PC-3 (cell line): ENCODE measurements at regions not wholly inside any gene's neighbourhood (a gene's known extent, or its start where the extent isn't known, plus 50 kb on each side); places are given as distances from the start of the nearest gene placed in this dataset.

Experiments used
- ATAC-seq: fragments of 200-7000 bp; cut with Tn5 transposase; 2 replicates; pipeline ENCODE4 v1.9.1; 2020; ENCODE audit warnings: mild to moderate bottlenecking, moderate library complexity
- BruUV-seq: library from RNA; stranded (reverse); fragments of 400-500 nt; replicated peaks from 2 replicates; lab custom pipeline; 2021; lab: Mats Ljungman, UMichigan
- CTCF ChIA-PET: fragments of 300-600 bp; sonication (Branson Sonifier 250); formaldehyde crosslinking; loops from one replicate; lab custom pipeline; 2022; ENCODE audit warnings: antibody characterized with exemption; lab: Charles Lee
- POLR2A ChIA-PET: fragments of 300-600 bp; sonication (Branson Sonifier 250); formaldehyde crosslinking; loops from one replicate; lab custom pipeline; 2022; ENCODE audit warnings: antibody characterized with exemption; ENCODE audit not compliant: unreplicated experiment; lab: Charles Lee
- DNase-seq: peaks from one replicate; pipeline ENCODE4 v3.0.0-alpha.2; 2015
- H2AFZ ChIP-seq: fragments of 300-600 bp; sonication (generic); 2 replicates; pipeline ENCODE4 v1.6.0; 2016; ENCODE audit warnings: antibody characterized with exemption, low read length
- H3F3A ChIP-seq: fragments of 300-600 bp; sonication (generic); one replicate; pipeline ENCODE4 v1.6.0; 2017; ENCODE audit warnings: antibody characterized with exemption, low read length, control low read depth, mild to moderate bottlenecking; ENCODE audit not compliant: unreplicated experiment
- H3K27ac ChIP-seq: fragments of 300-600 bp; sonication (generic); 2 replicates; pipeline ENCODE4 v1.5.1; 2016; ENCODE audit warnings: mild to moderate bottlenecking, low read length
- H3K27me3 ChIP-seq: fragments of 300-600 bp; sonication (generic); 2 replicates; pipeline ENCODE4 v1.6.1; 2016; ENCODE audit warnings: low read length, mixed read lengths
- H3K36me3 ChIP-seq: fragments of 300-600 bp; sonication (generic); 2 replicates; pipeline ENCODE4 v1.6.1; 2016; ENCODE audit warnings: low read depth, mixed run types, low read length, mixed read lengths
- H3K4me1 ChIP-seq: fragments of 300-600 bp; sonication (generic); 2 replicates; pipeline ENCODE4 v1.5.1; 2016; ENCODE audit warnings: low read length; ENCODE audit not compliant: insufficient read depth
- H3K4me2 ChIP-seq: fragments of 300-600 bp; sonication (generic); 2 replicates; pipeline ENCODE4 v1.6.0; 2016; ENCODE audit warnings: low read length
- H3K4me3 ChIP-seq: fragments of 300-600 bp; sonication (generic); 2 replicates; pipeline ENCODE4 v1.5.1; 2016; ENCODE audit warnings: mild to moderate bottlenecking, low read length, mixed read lengths
- H3K79me2 ChIP-seq: fragments of 300-600 bp; sonication (generic); 2 replicates; pipeline ENCODE4 v1.6.1; 2017; ENCODE audit warnings: low read length, mixed read lengths
- H3K9ac ChIP-seq: fragments of 300-600 bp; sonication (generic); 2 replicates; pipeline ENCODE4 v1.6.0; 2016; ENCODE audit warnings: mild to moderate bottlenecking, low read length
- H3K9me2 ChIP-seq: fragments of 300-600 bp; sonication (generic); replicated peaks from 2 replicates; pipeline ENCODE4 v1.6.1; 2016; ENCODE audit warnings: mixed run types, low read length, mixed read lengths
- H3K9me3 ChIP-seq: fragments of 300-600 bp; sonication (generic); 2 replicates; pipeline ENCODE4 v1.6.1; 2016; ENCODE audit warnings: low read length, mixed read lengths
- H4K20me1 ChIP-seq: fragments of 300-600 bp; sonication (generic); 2 replicates; pipeline ENCODE4 v1.6.1; 2016; ENCODE audit warnings: low read length, mixed read lengths
- EZH2 ChIP-seq: fragments of 300-600 bp; sonication (generic); IDR thresholded peaks from one replicate; pipeline ENCODE4 v1.6.1; 2017; ENCODE audit warnings: antibody characterized with exemption, mild to moderate bottlenecking, low read length; ENCODE audit not compliant: unreplicated experiment
- EZH2phosphoT487 ChIP-seq: fragments of 300-600 bp; sonication (generic); IDR thresholded peaks from 2 replicates; pipeline ENCODE4 v1.6.1; 2018; ENCODE audit warnings: mild to moderate bottlenecking, antibody characterized with exemption, low read length, borderline replicate concordance
- intact Hi-C: fragments of 100-400 bp; cut with micrococcal nuclease; formaldehyde crosslinking; loops from 2 replicates; pipeline ENCODE4 v1.9.0; 2023
- TF ChIP-seq, protein P1 (sequence below): fragments of 300-600 bp; sonication (generic); conservative IDR thresholded peaks from 2 replicates; pipeline ENCODE4 v1.5.1; 2017; ENCODE audit warnings: antibody characterized with exemption, low read depth, mild to moderate bottlenecking, low read length

DNA sequence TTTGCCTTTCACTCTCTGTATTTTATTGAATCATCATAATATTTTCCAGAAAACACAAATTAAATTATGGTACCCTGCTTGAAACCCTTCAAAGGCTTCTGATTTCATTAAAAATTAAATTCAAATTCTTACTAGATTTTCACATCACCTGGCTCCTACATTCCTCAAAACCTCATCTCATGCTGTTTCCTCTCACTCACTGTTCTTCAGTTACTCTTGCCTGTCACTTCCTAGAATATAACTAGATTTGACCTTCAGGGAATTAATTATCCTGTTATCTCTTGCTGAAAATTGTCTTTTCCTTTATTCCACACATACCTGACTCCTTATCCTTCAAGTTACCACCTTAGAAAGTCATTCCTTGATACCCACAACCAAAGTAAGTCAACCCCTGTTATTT, 2294.7 kb downstream of the PCDH9 start:
- H3K9me3 ChIP-seq = no peaks in the 10 kb centered on the region
- TF ChIP-seq EZH2 (no peak), EZH2phosphoT487 (no peak)
- TF ChIP-seq, protein P1, sequence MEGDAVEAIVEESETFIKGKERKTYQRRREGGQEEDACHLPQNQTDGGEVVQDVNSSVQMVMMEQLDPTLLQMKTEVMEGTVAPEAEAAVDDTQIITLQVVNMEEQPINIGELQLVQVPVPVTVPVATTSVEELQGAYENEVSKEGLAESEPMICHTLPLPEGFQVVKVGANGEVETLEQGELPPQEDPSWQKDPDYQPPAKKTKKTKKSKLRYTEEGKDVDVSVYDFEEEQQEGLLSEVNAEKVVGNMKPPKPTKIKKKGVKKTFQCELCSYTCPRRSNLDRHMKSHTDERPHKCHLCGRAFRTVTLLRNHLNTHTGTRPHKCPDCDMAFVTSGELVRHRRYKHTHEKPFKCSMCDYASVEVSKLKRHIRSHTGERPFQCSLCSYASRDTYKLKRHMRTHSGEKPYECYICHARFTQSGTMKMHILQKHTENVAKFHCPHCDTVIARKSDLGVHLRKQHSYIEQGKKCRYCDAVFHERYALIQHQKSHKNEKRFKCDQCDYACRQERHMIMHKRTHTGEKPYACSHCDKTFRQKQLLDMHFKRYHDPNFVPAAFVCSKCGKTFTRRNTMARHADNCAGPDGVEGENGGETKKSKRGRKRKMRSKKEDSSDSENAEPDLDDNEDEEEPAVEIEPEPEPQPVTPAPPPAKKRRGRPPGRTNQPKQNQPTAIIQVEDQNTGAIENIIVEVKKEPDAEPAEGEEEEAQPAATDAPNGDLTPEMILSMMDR = no peak
- H3K9me2 ChIP-seq = no peaks in the 10 kb centered on the region
- no peaks in the 10 kb centered on the region for H3K36me3 ChIP-seq
- no peak overlapping the region for H3K4me3 ChIP-seq
- H3K27me3 ChIP-seq = no peaks in the 10 kb centered on the region
- H3K4me1 ChIP-seq = peaks cover 5% of the 10 kb centered on the region; the same call in 1 of the 2 replicates
- POLR2A ChIA-PET = no interaction called here
- H3K27ac ChIP-seq = no peak overlapping the region
- no peaks in the 10 kb centered on the region for H4K20me1 ChIP-seq
- DNase-seq (no peak), ATAC-seq (no peak)
- no peak overlapping the region for H2AFZ ChIP-seq
- no TSS peak for BruUV-seq
- CTCF ChIA-PET = no interaction called here
- no peak overlapping the region for H3K9ac ChIP-seq
- no peak overlapping the region for H3K4me2 ChIP-seq
- intact Hi-C loops = no loop called here
- H3K79me2 ChIP-seq = no peaks in the 10 kb centered on the region
- no peaks in the 10 kb centered on the region for H3F3A ChIP-seq

DNA sequence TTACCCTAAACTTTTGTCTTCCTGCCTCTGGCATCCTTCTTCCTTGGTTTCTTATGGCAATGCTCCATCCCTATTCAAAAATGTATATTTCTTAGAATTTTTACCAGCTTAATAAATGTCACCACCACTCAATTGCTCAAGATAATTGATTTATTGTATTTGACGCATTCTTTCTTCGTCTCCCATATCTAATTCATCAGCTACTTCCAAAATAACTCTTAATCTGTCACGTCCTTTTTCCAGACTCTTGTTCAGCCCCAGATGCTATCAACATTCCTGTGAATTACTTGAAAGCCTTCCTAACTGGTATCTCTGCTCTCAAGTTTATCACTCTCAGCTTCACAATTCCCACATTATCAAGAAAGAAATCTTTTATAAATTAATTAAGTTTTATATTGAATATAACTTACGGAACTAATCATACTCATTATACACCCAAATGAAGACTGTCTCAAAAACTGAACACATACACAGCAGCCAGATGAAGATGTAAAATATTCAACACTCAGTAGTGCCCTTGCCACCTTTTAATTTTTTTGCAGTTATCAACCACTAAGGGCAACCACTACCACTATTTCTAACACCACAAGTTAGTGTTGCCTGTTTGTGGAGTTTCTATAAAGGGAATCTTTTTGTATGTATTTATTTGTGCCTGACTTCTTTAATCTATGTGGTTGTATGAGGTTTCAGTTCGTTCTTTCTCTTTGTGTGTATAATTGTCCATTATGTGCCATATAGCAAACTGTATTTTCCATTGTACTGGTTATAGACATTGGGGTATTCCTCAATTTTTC, 2295.4 kb downstream of the PCDH9 start:
- no peak for ATAC-seq

More for the DNA sequence above, 2295.4 kb downstream of the PCDH9 start:
- Histone ChIP-seq H3K36me3 (no peaks in the 10 kb centered on the region), H3K27me3 (no peaks in the 10 kb centered on the region), H3K4me1 (peaks cover 5% of the 10 kb centered on the region; the same call in 1 of the 2 replicates), H3K9me2 (no peaks in the 10 kb centered on the region), H2AFZ (no peak overlapping the region), H3K4me3 (no peak overlapping the region), H3K9me3 (no peaks in the 10 kb centered on the region), H3K9ac (no peak overlapping the region), H4K20me1 (no peaks in the 10 kb centered on the region), H3K27ac (no peak overlapping the region), H3F3A (no peaks in the 10 kb centered on the region), H3K79me2 (no peaks in the 10 kb centered on the region), H3K4me2 (no peak overlapping the region)
- no peak for DNase-seq
- POLR2A ChIA-PET = no interaction called here
- TF ChIP-seq EZH2phosphoT487 = no peak
- TF ChIP-seq EZH2 = no peak
- TF ChIP-seq, protein P1 = no peak
- intact Hi-C loops = no loop called here
- CTCF ChIA-PET = no interaction called here
- no TSS peak for BruUV-seq
